Neural cell (in vitro differentiated cells): ENCODE measurements at regions not wholly inside any gene's neighbourhood (a gene's known extent, or its start where the extent isn't known, plus 50 kb on each side); places are given as distances from the start of the nearest gene placed in this dataset.

Source experiments
- EP300 ChIP-seq: fragments of 450-650 bp; conservative IDR thresholded peaks from 2 replicates; pipeline ENCODE4 v1.6.1; 2014; ENCODE audit warnings: antibody characterized with exemption, mild to moderate bottlenecking, moderate library complexity; ENCODE audit not compliant: poor library complexity, severe bottlenecking
- EZH2 ChIP-seq: fragments of 200-600, 300-800 bp; shearing (Covaris generic), sonication (generic); IDR thresholded peaks from 2 replicates; pipeline ENCODE4 v1.6.1; 2014; ENCODE audit warnings: antibody characterized with exemption, low read length, borderline replicate concordance, mild to moderate bottlenecking; ENCODE audit not compliant: insufficient read depth, poor library complexity, severe bottlenecking
- POLR2AphosphoS5 ChIP-seq: IDR thresholded peaks from 2 replicates; pipeline ENCODE4 v1.6.1; 2012
- REST ChIP-seq: IDR thresholded peaks from 2 replicates; pipeline ENCODE4 v1.6.1; 2012; ENCODE audit warnings: borderline replicate concordance
- TAF1 ChIP-seq: IDR thresholded peaks from 2 replicates; pipeline ENCODE4 v1.6.1; 2012; ENCODE audit warnings: low read depth
- TF ChIP-seq, protein P1 (sequence below): fragments of 450-650 bp; IDR thresholded peaks from 2 replicates; pipeline ENCODE4 v1.5.1; 2014; ENCODE audit warnings: antibody characterized with exemption, mild to moderate bottlenecking, moderate library complexity; ENCODE audit not compliant: poor library complexity, severe bottlenecking

DNA sequence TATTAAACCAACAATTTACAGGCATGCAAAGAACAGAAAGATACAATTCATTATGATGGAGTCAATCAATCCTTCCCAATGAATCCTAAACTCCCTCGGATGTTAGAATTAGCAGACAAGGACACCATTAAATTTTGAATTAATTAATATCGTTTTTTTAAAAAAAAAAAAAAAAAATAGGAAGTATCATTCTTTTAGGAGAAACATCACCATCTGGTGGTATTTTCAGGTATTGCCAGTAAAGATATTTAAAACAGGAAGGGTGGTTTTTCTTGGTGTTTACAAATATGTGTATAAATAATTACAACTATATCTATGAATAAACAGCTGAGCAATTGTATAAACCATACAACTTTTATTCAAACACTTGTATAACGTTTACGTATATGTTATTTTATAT is 564.4 kb downstream of the HAO1 start:
- TF ChIP-seq, protein P1, sequence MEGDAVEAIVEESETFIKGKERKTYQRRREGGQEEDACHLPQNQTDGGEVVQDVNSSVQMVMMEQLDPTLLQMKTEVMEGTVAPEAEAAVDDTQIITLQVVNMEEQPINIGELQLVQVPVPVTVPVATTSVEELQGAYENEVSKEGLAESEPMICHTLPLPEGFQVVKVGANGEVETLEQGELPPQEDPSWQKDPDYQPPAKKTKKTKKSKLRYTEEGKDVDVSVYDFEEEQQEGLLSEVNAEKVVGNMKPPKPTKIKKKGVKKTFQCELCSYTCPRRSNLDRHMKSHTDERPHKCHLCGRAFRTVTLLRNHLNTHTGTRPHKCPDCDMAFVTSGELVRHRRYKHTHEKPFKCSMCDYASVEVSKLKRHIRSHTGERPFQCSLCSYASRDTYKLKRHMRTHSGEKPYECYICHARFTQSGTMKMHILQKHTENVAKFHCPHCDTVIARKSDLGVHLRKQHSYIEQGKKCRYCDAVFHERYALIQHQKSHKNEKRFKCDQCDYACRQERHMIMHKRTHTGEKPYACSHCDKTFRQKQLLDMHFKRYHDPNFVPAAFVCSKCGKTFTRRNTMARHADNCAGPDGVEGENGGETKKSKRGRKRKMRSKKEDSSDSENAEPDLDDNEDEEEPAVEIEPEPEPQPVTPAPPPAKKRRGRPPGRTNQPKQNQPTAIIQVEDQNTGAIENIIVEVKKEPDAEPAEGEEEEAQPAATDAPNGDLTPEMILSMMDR = peak; percentile 51
- no peak for TF ChIP-seq TAF1
- TF ChIP-seq POLR2AphosphoS5 = no peak
- TF ChIP-seq EZH2 = no peak
- no peak for TF ChIP-seq EP300
- TF ChIP-seq REST = no peak
